SU-DHL-6 (cell line): ENCODE measurements at regions not wholly inside any gene's neighbourhood (a gene's known extent, or its start where the extent isn't known, plus 50 kb on each side); places are given as distances from the start of the nearest gene placed in this dataset.

Source experiments
- H2AFZ ChIP-seq: fragments of 200-600 bp; sonication (generic); 2 replicates; pipeline ENCODE4 v1.6.1; 2014; ENCODE audit warnings: low read depth, mild to moderate bottlenecking, moderate library complexity, mixed read lengths, antibody characterized with exemption, low read length; ENCODE audit not compliant: severe bottlenecking
- H3F3A ChIP-seq: fragments of 200-600 bp; shearing (Covaris generic); 2 replicates; pipeline ENCODE4 v1.6.0; 2016; ENCODE audit warnings: antibody characterized with exemption, mild to moderate bottlenecking; ENCODE audit not compliant: insufficient read depth
- H3K27ac ChIP-seq: fragments of 200-600 bp; sonication (generic); 2 replicates; pipeline ENCODE4 v1.5.1; 2016; ENCODE audit warnings: low read depth, mild to moderate bottlenecking, low read length, moderate library complexity, mixed read lengths
- H3K27me3 ChIP-seq: fragments of 200-600 bp; sonication (generic), shearing (Covaris generic); 2 replicates; pipeline ENCODE4 v1.6.0; 2014; ENCODE audit warnings: mild to moderate bottlenecking, low read length
- H3K36me3 ChIP-seq: fragments of 200-600 bp; sonication (generic); 2 replicates; pipeline ENCODE4 v1.6.1; 2014; ENCODE audit warnings: mild to moderate bottlenecking, low read length, mixed read lengths
- H3K4me2 ChIP-seq: fragments of 300-600, 200-600 bp; shearing (Covaris generic), sonication (generic); 2 replicates; pipeline ENCODE4 v1.6.0; 2014; ENCODE audit warnings: low read length, low read depth, mild to moderate bottlenecking; ENCODE audit not compliant: poor library complexity, severe bottlenecking
- H3K4me3 ChIP-seq: fragments of 200-600 bp; sonication (generic); 2 replicates; pipeline ENCODE4 v1.5.1; 2014; ENCODE audit warnings: antibody characterized with exemption, low read length, mild to moderate bottlenecking, mixed read lengths; ENCODE audit not compliant: insufficient read depth, poor library complexity, severe bottlenecking
- H3K79me2 ChIP-seq: fragments of 200-600 bp; sonication (generic); 2 replicates; pipeline ENCODE4 v1.6.1; 2014; ENCODE audit warnings: mild to moderate bottlenecking, low read length, moderate library complexity; ENCODE audit not compliant: insufficient read depth
- H3K9ac ChIP-seq: fragments of 200-600 bp; sonication (generic); 2 replicates; pipeline ENCODE4 v1.7.0; 2014; ENCODE audit warnings: mild to moderate bottlenecking, low read length
- H3K9me2 ChIP-seq: fragments of 200-600 bp; sonication (generic); replicated peaks from 2 replicates; pipeline ENCODE4 v1.6.1; 2014; ENCODE audit warnings: low read length; ENCODE audit not compliant: insufficient read depth
- H3K9me3 ChIP-seq: fragments of 200-600 bp; sonication (generic); 2 replicates; pipeline ENCODE4 v1.6.1; 2014; ENCODE audit warnings: low read length, mixed read lengths; ENCODE audit not compliant: insufficient read depth
- H4K20me1 ChIP-seq: fragments of 200-600 bp; sonication (generic); 2 replicates; pipeline ENCODE4 v1.6.1; 2014; ENCODE audit warnings: low read depth, mild to moderate bottlenecking, antibody characterized with exemption, low read length, moderate library complexity, mixed read lengths
- EZH2phosphoT487 ChIP-seq: fragments of 200-600 bp; sonication (generic), shearing (Covaris generic); conservative IDR thresholded peaks from 2 replicates; pipeline ENCODE4 v1.6.1; 2018; ENCODE audit warnings: mild to moderate bottlenecking, antibody characterized with exemption, low read length, moderate library complexity, mixed read lengths
- TF ChIP-seq, protein P1 (sequence below): fragments of 200-600 bp; sonication (generic); IDR thresholded peaks from one replicate; pipeline ENCODE4 v1.5.1; 2017; ENCODE audit warnings: antibody characterized with exemption, mild to moderate bottlenecking, low read length, moderate library complexity; ENCODE audit not compliant: insufficient read depth, poor library complexity, severe bottlenecking

DNA sequence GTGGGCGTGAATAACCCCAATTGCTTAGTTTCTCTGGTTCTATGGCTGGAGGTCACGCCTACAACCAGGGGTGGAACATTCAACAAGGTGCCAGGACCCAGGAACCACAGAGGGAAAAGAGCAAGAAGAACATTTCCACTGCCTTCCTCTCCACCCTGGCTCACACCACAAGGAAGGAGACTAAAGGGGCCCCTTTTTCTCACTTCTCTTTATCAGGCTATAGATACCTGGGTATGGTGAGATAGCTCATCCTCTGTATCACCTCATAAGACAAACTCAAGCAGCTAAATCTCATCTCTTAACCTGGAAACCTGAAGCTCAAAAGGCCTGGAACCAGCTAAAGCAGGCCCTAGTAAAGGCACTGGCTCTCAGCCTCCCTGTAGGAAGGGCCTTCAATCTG, 438.8 kb upstream of the OLFM3 start:
- no peaks in the 10 kb centered on the region for H3K27me3 ChIP-seq
- H3F3A ChIP-seq = no peaks in the 10 kb centered on the region
- H3K79me2 ChIP-seq = no peaks in the 10 kb centered on the region
- H3K27ac ChIP-seq = no peak overlapping the region
- no peak overlapping the region for H3K4me3 ChIP-seq
- H3K36me3 ChIP-seq = no peaks in the 10 kb centered on the region
- H3K4me2 ChIP-seq = no peak overlapping the region
- no peaks in the 10 kb centered on the region for H3K9me3 ChIP-seq
- no peak overlapping the region for H2AFZ ChIP-seq
- H3K9me2 ChIP-seq = no peaks in the 10 kb centered on the region
- TF ChIP-seq EZH2phosphoT487 = no peak
- TF ChIP-seq, protein P1, sequence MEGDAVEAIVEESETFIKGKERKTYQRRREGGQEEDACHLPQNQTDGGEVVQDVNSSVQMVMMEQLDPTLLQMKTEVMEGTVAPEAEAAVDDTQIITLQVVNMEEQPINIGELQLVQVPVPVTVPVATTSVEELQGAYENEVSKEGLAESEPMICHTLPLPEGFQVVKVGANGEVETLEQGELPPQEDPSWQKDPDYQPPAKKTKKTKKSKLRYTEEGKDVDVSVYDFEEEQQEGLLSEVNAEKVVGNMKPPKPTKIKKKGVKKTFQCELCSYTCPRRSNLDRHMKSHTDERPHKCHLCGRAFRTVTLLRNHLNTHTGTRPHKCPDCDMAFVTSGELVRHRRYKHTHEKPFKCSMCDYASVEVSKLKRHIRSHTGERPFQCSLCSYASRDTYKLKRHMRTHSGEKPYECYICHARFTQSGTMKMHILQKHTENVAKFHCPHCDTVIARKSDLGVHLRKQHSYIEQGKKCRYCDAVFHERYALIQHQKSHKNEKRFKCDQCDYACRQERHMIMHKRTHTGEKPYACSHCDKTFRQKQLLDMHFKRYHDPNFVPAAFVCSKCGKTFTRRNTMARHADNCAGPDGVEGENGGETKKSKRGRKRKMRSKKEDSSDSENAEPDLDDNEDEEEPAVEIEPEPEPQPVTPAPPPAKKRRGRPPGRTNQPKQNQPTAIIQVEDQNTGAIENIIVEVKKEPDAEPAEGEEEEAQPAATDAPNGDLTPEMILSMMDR = no peak
- H4K20me1 ChIP-seq = no peaks in the 10 kb centered on the region
- no peak overlapping the region for H3K9ac ChIP-seq

DNA sequence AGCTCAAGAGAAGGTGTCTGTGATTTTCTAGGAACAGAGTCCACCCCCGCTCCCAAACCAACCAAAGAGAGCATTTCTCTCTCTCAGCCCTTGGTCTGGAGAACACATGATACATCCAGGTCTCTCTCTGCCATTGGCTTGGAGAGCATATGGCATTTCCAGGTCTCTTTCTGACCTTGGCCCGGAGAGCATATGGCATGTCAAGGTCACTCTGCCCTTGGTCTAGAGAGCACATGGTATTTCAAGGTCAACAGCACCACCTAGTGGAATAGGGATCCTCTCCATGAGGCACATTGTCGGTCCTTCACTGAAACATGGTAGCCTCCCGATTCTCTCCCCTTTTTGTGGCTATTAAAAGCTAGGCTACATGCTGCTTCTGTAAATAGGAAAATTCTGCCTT, 437.7 kb upstream of the OLFM3 start:
- Histone ChIP-seq H3K36me3 (no peaks in the 10 kb centered on the region), H2AFZ (no peak overlapping the region), H4K20me1 (no peaks in the 10 kb centered on the region), H3K27me3 (no peaks in the 10 kb centered on the region), H3K4me2 (no peak overlapping the region), H3K9ac (no peak overlapping the region), H3K9me3 (no peaks in the 10 kb centered on the region), H3F3A (no peaks in the 10 kb centered on the region), H3K27ac (no peak overlapping the region), H3K79me2 (no peaks in the 10 kb centered on the region), H3K4me3 (no peak overlapping the region), H3K9me2 (no peaks in the 10 kb centered on the region)
- no peak for TF ChIP-seq EZH2phosphoT487
- TF ChIP-seq, protein P1 = peak; percentile 30

DNA sequence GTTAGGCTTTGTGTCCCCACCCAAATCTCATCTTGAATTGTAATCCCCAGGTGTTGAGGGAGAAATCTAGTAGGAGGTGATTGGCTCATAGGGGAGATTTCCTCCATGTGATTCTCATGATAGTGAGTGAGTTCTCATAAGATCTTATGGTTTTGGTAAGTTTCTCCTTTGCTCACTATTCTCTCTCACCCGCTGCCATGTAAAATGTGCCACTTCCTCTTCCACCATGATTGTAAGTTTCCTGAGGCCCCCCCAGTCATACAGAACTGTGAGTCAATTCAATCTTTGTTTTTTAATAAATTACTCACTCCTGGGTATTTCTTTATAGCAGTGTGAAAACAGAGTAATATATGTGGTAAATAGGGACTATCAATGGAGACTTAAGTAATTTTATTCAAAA, 434.5 kb upstream of the OLFM3 start:
- H3K4me2 ChIP-seq = no peak overlapping the region
- no peaks in the 10 kb centered on the region for H3F3A ChIP-seq
- no peaks in the 10 kb centered on the region for H4K20me1 ChIP-seq
- H3K9me3 ChIP-seq = no peaks in the 10 kb centered on the region
- no peaks in the 10 kb centered on the region for H3K9me2 ChIP-seq
- H3K27ac ChIP-seq = no peak overlapping the region
- TF ChIP-seq, protein P1 = no peak
- TF ChIP-seq EZH2phosphoT487 = no peak
- no peak overlapping the region for H3K4me3 ChIP-seq
- H2AFZ ChIP-seq = no peak overlapping the region
- no peaks in the 10 kb centered on the region for H3K36me3 ChIP-seq
- H3K79me2 ChIP-seq = no peaks in the 10 kb centered on the region
- H3K9ac ChIP-seq = no peak overlapping the region
- no peaks in the 10 kb centered on the region for H3K27me3 ChIP-seq

DNA sequence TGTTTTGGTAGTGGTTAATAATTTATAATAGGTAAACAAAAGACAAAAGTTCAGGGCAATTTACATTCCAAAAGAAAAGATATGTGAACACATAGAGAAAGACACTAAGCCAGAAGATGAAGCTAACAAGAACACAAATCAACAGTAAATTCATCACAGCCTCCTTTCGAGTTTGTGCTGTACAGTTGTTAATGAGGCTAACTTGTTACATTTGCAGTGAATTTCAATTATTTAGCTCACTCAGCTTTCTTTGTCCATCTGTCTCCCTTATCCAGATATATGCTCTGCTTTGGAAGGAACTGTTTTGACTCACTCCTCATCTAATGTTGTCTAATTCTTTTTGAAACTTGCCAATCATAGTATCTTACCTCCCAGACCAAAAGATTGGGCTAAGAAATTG, 423.3 kb upstream of the OLFM3 start:
- Histone ChIP-seq H3K4me2 (no peak overlapping the region), H3K4me3 (no peak overlapping the region), H4K20me1 (no peaks in the 10 kb centered on the region), H3F3A (no peaks in the 10 kb centered on the region), H3K9me2 (no peaks in the 10 kb centered on the region), H3K9me3 (no peaks in the 10 kb centered on the region), H3K27ac (no peak overlapping the region), H3K9ac (no peak overlapping the region), H3K36me3 (no peaks in the 10 kb centered on the region), H2AFZ (no peak overlapping the region), H3K27me3 (no peaks in the 10 kb centered on the region), H3K79me2 (no peaks in the 10 kb centered on the region)
- TF ChIP-seq, protein P1 = no peak
- no peak for TF ChIP-seq EZH2phosphoT487
